Stimulated activated CD8-positive, alpha-beta memory T cell treated with anti-CD3 and anti-CD28 coated beads, Interleukin-4, amount 100 ng/mL, for 48 hours (primary cell): ENCODE measurements at regions not wholly inside any gene's neighbourhood (a gene's known extent, or its start where the extent isn't known, plus 50 kb on each side); places are given as distances from the start of the nearest gene placed in this dataset.

Experiments
- DNase-seq: peaks from one replicate; pipeline ENCODE4 v3.0.0-alpha.2; 2020

DNA sequence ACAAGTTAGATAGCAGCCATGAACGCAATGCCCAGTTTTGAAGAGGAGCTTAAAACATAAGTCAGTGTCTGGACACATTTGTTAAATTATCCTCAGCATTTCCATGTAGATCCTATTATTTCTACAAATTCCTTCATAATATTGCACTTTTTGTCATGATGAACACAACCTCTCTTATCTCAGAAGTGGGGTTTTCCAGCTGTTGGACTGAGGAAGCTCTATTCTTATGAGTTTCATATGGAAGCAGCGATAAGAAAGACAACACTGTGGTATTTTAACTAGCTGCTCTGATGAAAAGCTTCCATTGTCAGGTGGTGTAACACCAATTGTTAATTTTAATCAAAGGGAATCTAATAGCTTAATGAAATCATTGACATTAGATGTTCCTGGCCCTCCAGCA lies 308.7 kb downstream of the GBA3 start:
- no peak for DNase-seq

DNA sequence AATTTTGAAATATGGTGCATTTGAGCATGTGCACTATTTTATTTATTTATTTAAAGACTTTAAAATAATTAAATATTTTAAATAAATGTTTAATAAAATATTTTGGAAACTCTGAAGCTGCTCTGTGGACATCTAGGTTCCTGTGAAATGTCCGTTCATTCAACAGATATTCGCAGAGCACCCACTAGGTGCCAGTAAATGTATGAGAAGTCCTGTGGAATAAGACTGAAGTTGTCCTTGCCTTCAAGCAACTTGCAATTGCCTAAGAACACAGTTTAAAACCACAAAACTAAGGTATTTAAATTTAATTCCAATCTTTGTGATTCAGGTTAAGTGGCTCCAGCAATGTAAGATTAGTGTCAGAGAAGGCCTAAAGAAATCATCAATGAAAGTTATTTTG lies 306.7 kb downstream of the GBA3 start:
- no peak for DNase-seq

DNA sequence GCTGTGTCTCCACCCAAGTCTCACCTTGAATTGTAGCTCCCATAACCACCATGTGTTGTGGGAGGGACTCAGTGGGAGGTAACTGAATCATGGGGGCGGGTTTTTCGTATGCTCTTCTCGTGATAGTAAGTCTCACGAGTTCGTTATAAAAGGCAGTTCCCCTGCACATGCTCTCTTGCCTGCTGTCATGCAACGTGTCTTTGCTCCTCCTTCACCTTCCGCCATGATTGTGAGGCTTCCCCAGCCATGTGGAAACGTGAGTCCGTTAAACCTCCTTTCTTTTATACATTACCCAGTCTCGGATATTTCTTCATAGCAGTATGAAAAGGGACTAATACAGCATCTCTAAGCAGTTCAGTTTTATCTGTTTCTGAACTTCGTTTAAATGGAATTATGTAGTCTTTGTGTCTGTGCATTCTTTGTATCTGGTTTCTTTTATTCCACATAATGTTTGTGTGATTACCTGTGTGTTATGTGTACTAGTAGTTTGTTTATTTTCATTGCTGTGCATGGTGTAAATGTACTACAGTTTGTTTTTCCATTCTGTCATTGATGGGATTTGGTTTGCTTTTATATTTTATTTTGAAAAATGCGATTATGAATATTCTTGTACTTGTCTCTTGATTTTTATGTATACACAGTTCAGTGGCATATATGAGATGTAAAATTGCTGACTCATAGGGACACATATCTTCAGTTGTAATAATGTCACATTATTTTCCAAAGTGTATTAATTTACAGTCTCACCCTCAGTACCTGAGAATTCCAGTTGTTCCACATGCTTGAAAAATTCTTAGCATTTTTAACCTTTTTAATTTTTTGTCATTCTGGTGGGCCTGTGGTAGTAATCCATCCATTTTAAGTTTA lies 304.9 kb downstream of the GBA3 start:
- DNase-seq = no peak

DNA sequence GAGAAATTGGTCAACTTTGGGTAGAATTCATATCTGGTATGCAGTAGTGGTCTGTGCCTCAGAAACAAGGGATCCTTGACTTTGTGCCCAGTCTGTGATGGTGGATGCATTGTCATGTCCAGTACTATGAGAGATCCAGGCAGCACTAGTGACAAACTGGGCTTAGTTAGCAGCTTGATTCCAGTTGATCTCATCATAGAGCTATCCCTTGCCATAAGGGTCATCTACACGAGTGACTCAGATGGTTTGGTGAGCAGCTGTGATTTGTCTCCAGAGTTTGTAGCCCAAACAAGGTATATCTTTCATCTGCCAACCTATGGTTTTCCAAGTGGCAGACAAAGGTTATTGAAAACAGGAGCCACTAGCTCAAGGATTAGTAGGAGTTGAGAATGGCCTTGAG lies 298.8 kb downstream of the GBA3 start:
- no peak for DNase-seq

DNA sequence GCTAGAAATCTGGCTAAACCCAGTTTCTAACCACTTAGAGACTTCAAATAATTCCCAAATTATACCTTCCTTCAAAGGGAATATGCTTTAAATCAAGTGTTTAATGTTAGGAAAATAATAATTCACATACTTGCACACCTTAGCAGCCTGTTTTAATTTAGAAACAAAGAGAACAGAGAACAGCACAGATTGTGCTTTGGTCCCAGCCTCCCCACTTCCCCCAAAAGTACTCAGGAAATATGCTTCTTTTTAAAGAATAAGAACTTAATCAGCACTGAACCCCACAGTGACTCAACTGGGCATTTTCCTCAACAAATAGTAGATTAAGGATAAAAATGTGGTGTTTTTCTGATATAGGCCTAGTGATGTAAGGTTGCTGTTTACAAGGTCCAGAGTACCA lies 295.8 kb downstream of the GBA3 start:
- no peak for DNase-seq

DNA sequence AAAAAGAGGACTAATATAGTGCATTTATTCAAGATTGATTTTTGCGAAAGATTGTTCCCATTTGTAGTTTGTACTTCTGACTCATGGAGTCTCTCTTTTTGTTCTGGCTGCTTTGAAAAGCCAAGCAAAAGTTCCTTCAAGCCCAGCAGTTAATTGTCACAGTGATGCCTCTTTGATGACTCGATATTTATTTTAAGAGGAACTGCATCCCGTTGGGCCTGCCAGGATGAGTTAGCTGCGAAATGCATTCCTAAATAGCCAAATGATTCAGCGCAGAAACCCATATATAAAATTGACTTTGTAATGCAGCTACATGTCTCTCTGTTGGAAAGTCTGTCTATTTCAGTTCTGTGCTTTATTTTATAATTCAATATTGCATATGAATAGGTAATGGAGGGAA lies 295.1 kb downstream of the GBA3 start:
- DNase-seq = no peak

DNA sequence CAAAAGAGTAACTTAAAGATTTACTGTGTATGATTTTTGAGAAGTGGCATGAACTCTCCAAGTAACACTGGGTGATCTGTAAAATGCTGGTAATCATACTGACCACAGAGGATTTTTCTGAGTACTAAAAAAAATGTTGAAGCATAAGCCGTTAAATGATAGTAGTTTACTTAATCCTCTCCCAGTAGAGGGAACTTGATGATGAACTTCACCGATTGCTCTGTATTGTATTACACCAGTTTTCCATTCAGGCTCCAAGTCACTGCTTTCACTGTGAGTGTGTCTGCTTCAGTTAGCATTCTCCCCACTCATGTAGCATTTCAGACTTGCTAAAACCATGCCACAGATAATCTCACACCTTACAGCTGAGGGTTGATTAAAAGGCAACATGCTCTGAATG lies 294.1 kb downstream of the GBA3 start:
- DNase-seq = no peak

DNA sequence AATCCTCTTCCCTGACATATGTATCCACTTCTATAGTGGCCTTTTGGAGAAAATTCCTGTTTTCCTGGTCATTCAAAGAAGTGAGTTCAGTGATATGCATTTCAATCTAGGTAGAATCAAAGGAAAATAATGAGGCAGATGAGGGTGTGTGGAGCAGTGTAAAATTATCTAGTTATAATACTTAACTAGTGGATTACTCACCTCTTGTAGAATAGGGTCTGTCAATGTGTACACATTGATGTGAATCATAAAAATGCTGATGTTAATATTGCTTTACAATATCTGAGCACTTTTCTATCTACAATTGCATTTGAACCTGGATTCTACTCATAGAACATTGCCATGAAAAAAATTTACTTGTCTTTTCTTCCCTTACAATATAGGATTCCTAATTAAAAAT lies 293.5 kb downstream of the GBA3 start:
- DNase-seq = no peak

DNA sequence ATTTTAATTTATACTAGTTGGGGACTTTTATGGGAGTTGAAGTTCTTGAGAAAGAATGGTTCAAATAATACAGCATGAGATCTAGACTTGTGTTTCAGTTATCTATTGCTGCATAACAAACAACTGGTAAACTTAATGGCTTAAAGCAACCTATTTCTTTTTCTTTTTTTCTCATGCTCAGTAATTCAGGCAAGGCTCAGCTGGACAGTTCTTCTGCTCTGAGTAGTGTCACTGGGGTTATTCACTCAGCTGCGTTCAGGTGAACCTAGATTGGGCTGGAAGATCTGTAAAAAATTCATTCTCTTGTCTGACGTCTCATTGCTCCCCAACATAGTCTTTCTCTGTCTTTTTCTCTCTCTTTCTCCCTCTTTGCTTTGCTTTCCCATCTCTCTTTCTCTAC lies 291.7 kb downstream of the GBA3 start:
- no peak for DNase-seq

DNA sequence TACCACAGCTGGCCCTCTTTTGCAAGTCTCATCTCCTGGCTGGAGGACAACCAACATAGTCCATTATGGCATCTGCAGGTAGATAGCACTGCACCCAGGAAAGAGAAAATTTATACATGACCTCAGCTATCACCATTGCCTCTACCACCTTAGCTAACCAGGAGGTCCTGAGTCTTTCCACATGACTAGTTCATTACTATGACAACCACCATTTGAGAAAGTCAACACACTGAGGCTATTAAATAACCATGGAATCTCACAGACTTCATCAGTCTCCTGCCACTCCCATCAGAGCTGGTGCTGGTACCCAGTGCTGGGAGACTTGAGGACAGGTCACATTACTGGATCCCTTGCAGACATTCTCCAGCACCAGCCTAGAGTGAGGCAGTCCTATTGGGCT lies 285.9 kb downstream of the GBA3 start:
- DNase-seq = no peak

DNA sequence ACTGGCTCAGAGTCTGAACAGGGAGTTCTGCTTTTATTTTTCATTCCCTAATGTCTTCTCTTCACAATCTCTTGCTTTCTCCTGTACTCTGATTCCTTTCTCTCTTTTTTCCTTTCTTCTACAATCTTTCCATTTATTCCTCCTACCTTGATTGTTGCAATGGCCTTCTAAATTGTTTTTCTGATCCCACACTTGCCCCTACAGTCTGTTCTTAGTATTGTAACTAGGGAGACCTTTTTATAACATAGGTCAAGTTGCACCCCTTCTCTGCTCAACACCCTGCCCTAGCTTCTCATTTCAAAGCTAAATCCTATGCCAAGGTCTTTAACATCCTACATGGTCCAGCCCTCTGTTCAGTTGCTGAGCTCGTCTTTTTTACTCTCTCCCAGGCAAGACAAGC lies 277.9 kb downstream of the GBA3 start:
- no peak for DNase-seq

DNA sequence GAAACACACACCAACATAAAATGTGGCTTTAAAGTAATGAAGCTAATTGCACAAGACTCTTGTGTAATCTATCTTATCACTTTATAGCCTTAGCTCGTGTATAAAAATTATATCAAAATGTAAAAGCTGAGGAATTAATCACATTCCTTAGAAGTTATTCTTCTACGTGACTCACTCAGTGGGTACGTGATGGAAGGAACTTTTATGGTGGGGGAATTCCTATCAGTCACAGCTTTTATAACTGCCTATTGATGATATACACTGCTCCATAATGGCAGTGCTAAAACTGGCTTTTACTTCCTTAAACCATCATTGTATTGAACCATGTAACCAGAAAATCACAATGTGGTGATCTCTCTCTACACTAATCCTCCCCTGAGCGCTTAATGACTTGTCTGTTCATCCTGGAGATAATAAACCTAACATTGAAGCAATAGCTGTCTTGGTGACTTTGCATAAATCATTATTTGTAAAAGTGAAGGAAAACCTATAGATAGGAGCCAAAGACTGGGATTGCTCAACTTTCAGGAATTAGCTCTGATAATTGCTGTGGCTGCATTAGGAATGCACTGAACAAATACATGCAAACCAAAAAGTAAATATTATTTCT lies 276.7 kb downstream of the GBA3 start:
- no peak for DNase-seq

DNA sequence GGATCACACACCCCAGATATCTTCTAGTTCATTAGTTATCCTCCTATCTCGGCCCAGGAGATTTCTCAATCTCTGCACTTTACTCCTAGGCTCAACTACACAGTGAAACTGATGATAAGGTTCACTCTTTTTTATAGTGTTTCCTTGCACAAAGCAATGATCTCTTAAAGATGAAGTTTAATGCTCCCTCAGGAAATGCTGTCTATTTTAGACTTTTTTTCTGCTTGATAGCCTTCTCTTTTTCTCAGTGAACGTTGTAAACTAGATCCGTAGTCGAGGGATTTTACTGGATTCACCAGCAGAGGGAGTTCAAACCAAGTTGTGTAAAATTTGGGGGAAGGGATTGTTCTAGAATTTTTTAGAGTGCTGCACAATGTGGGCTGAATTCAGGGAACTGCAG lies 269.6 kb downstream of the GBA3 start:
- no peak for DNase-seq

DNA sequence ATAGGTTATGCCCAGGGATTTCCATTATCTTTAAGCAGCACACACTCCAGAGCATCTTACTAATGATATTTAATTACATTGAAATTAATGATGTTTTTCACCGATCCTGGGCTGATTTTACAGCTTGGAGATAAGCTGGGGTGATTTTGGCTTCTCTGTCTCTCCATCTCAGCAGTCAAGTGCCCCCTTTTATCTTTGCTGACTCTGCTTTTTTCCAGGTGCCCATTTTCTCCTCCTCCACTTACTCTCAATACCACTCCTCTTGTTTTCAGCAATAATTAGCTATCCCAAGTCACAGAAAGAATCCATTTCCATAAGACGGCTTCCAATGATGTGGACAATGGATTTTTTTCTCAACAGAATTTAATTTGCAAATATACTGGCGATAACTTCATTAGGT lies 266.7 kb downstream of the GBA3 start:
- DNase-seq = no peak

DNA sequence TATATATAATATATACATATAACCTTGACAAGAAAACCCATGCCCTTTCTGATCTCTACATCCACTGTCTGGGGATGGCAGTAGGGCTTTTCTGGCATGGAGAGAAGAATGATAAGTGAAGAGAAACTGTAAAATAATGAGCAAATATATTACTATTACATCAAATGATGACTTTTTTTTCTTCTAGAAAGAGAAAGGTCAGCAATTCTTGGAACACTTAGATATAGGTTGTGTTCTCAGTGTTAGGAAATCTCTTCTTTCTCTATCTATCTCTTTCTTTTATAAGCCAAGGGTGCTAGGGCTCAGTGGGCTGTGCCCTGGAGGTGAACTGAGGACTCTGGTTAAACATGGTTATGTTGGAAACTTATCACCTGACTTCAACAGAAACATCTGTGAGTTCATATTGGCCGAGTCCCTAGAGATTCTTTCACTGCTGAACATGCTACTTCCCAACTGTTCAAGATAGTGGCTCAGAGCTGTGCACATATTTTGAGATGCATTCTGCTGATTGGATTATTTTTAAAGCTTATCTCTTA lies 265.1 kb downstream of the GBA3 start:
- no peak for DNase-seq

DNA sequence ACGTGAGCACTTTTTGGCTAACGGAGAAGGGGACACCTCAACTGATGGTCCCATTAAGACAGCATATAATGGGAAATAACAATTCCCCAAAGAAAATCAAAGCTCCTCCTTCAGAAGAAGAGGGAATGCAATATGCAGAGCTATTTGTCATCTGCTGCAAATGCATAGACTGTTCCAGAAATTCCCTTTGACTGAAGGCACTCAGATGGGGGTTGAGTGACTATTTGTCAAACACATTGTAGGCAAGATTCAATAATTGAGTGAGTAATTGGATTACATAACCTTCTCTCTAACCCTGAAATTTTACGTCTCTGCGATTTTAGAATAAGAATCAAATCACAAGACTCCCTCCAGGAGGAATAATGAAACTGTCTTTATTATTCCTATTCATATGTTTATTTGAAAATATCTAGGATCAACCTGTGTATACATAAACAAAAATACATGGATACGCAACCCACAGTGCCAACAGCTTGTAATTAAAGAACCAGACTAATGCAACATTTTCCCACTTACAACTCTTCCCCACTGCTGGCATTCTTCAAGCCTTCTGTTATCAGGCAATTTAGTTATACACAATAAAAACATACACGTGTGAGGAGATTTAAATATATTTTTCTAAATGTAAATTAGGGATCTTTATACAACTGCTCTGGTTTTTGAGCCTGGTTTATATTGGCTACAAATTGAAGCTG lies 256.6 kb downstream of the GBA3 start:
- DNase-seq = no peak

DNA sequence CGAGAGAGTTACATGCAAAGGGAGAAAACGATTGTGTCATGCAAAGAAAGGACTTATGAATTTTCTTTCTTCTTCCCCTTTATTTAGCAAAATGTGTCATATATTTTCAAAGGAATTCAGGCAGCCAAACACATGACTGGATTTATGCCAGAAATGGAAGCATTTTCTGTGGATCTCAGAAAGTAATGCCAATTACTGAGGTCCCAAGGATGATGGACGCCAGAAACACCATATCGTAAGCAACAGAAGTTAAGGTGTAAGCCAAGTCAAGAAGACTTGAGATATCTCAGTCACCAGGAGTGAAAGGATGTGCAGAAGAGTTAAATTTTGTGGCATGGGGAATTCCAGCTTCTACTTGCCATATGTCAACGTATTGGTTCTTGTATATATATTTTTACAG lies 255.1 kb downstream of the GBA3 start:
- DNase-seq = no peak

DNA sequence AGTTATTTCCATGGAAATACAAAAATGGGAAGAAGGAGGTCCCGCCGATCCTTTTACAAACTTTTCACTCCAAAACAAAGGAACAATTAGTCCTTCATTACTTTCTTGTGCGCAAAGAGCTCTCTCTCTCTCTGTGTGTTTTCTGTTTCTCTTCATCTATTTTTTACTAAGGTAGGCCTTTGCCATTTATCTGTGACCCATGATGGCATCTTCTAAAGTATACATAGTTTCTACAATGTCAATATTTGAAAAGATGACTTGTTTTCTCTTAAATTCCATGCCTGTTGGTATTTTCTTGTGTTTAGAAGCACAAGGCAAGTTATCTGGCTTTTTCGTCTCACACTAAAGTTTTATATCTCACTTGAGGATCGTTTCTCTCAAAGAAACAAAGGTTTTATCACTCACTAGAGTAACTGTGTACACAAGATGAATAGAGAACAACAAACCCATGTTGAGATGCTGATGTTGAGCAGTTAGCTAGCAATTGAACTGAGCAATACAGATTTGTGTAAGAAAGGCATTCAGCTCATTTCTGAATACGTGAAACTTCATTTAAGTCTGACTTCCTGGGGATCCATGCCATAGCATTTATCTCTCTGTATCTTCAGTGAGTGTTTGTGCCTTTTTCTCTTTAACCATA lies 250.3 kb downstream of the GBA3 start:
- DNase-seq = no peak

DNA sequence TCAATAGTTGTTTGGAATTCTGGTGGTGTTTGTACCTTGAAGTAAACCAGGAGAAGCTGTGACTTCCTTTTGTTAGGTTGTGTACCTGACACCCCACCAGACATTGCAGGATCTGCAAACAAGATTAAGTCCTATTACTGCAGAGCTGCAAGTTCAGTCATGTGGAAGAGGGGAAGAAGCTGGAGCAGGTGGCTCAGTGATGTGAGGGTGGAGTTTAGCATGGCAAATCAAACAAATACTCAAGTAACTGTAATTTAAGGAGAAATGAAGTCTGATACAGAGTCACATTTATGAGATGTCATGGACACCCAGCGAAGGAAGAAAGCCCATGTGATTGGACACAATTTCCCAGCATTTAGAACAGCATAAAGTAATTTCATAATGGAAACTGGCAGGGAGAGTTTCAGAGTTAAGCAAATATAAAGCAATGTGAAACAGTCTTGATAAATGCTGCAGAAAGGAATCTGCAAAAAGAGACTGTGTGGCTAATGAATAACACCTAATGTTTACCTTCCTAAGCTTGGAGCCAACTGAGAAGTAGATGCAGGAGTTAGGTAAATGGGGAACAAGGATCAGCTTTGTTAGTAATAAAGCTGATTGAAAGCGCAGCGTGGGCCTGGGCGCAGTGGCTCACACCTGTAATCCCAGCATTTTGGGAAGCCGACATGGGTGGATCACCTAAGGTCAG lies 249.1 kb downstream of the GBA3 start:
- no peak for DNase-seq

DNA sequence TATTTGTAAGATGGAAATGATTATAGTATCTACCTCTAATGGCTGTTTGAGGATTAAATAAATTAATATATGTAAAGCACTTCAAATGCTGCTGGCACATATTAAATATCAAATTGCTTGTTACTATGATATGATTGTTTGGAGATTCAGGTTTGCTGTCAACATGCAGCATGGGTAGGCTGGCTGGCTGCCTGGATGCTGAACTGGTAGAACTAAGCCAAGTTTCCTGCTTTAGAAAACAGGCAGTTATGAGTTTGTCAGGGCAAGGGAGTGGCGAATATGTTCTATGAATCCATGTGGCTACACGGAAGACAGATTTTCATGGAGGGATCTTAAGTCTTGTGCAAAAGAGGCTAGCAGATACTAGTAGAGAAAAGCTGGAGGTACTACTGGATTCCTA lies 239.6 kb downstream of the GBA3 start:
- no peak for DNase-seq

DNA sequence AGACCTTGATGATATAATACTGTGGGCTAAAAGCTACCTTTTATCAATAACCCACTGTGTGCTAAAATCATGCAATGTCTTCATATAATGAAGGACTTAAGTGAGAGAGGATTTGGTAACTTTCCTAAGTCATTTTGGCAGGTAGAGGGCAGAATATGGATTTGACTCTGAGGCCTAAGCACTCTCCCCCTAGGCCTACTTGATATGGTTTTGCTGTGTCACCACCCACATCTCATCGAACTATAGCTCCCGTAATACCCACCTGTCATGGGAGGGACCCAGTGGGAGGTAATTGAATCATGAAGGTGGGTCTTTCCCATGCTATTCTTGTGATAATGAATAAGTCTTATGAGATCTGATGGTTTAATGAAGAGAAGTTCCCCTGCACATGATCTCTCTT lies 229.7 kb downstream of the GBA3 start:
- no peak for DNase-seq

DNA sequence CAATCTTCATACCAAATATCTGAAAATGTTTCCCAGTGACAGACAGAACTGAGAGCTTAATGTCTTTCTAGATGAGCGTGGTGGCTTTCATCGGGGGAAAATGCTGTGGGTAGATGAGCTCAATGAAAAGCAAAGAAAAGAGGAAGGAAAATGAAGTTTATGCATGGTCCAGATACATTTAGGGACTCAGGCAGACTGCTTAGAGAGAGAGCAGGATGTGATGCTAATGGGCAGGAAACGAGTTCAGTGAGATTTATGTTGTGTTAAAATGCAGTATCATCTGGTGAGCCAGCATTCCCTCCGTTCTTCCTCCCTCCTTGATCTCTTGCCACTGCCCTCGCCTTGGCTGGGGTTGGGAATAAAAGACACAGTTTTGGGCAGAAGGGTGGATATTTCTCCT lies 229.2 kb downstream of the GBA3 start:
- no peak for DNase-seq

DNA sequence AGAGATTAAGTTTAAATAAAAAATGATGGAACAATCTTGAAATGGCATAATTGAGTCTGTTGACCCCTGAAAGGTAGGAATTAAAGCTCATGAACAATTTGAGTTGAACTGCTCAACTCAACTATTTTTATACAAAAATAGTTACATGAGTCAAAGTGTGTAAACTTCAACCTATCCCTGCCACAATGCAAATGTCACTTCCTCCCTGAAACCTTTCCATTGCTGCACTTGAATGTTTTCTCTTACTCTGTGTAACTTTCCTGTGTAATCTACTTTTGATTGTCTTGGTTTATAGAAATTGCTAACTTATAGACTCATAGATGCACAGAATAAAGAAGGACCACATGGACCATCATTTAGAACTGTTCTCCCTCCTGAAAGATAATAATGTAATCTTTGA lies 218.5 kb downstream of the GBA3 start:
- no peak for DNase-seq
